SK-N-SH (cell line): ENCODE measurements at regions not wholly inside any gene's neighbourhood (a gene's known extent, or its start where the extent isn't known, plus 50 kb on each side); places are given as distances from the start of the nearest gene placed in this dataset.

Experiments used
- CTCF ChIA-PET: fragments of 300-600, 350-600 bp; formaldehyde crosslinking; extraction: SDS; loops from one replicate; lab custom pipeline; 2021; lab: Yijun Ruan, JAX
- POLR2A ChIA-PET: fragments of 350-600 bp; sonication (Branson Sonifier 250); formaldehyde crosslinking; extraction: SDS; loops from one replicate; lab custom pipeline; 2020; ENCODE audit warnings: antibody characterized with exemption, inconsistent platforms; lab: Yijun Ruan, JAX
- DNase-seq: peaks from one replicate; pipeline ENCODE4 v3.0.0; 2012
- H2AFZ ChIP-seq: fragments of 200-600 bp; sonication (generic); 2 replicates; pipeline ENCODE4 v1.8.1; 2016; ENCODE audit warnings: antibody characterized with exemption, mild to moderate bottlenecking, low read depth
- H3F3A ChIP-seq: fragments of 200-600 bp; sonication (generic); replicated peaks from 2 replicates; pipeline ENCODE3; 2016; ENCODE audit warnings: antibody characterized with exemption, mild to moderate bottlenecking; ENCODE audit not compliant: insufficient read depth
- H3K27ac ChIP-seq, 2 experiments: fragments of 200-500 bp in 1 of 2; fragments of 200-600 bp in 1 of 2; sonication (Bioruptor generic) in 1 of 2; sonication (generic), shearing (Covaris generic) in 1 of 2; 2 replicates each; pipeline versions ENCODE4 v1.5.1 to v1.6.1; 2014 to 2016; ENCODE audit warnings: low read depth in 2 of 2, inconsistent platforms in 1 of 2, low read length in 1 of 2, mild to moderate bottlenecking in 1 of 2, mixed read lengths in 1 of 2
- H3K27me3 ChIP-seq: fragments of 200-600 bp; sonication (generic), shearing (Covaris generic); 2 replicates; pipeline ENCODE4 v1.6.1; 2016; ENCODE audit warnings: mixed run types; ENCODE audit not compliant: insufficient read depth
- H3K36me3 ChIP-seq, 2 experiments: fragments of 200-500 bp in 1 of 2; fragments of 200-600 bp in 1 of 2; sonication (Bioruptor generic) in 1 of 2; sonication (generic) in 1 of 2; replicated peaks in 1 of 2; 2 replicates each; pipeline versions ENCODE3 to v1.5.1; 2014 to 2016; ENCODE audit warnings: low read length in 1 of 2, mild to moderate bottlenecking in 1 of 2; ENCODE audit not compliant: insufficient read depth in 2 of 2, control insufficient read depth in 1 of 2
- H3K4me1 ChIP-seq, 2 experiments: fragments of 200-500 bp in 1 of 2; fragments of 200-600 bp in 1 of 2; sonication (Bioruptor generic) in 1 of 2; sonication (generic), shearing (Covaris generic) in 1 of 2; 2 replicates each; pipeline versions ENCODE4 v1.5.1 to v1.6.1; 2014 to 2016; ENCODE audit warnings: low read depth in 1 of 2, low read length in 1 of 2, mixed run types in 1 of 2; ENCODE audit not compliant: insufficient read depth in 2 of 2, control insufficient read depth in 1 of 2
- H3K4me2 ChIP-seq: fragments of 200-600 bp; sonication (generic), shearing (Covaris generic); 2 replicates; pipeline ENCODE4 v1.6.1; 2017; ENCODE audit warnings: mixed run types
- H3K4me3 ChIP-seq, 2 experiments: fragments of 200-500 bp in 1 of 2; fragments of 200-600 bp in 1 of 2; sonication (Bioruptor generic) in 1 of 2; sonication (generic), shearing (Covaris generic) in 1 of 2; 2 replicates each; pipeline versions ENCODE4 v1.5.1 to v1.8.1; 2014 to 2016; ENCODE audit warnings: low read depth in 2 of 2, inconsistent platforms in 1 of 2, low read length in 1 of 2, mild to moderate bottlenecking in 1 of 2, mixed read lengths in 1 of 2, moderate library complexity in 1 of 2
- H3K79me2 ChIP-seq: fragments of 200-600 bp; sonication (generic); 2 replicates; pipeline ENCODE4 v1.8.1; 2017; ENCODE audit warnings: mild to moderate bottlenecking; ENCODE audit not compliant: insufficient read depth
- H3K9ac ChIP-seq: fragments of 200-600 bp; sonication (generic); 2 replicates; pipeline ENCODE4 v1.6.1; 2017; ENCODE audit warnings: mixed run types
- H3K9me2 ChIP-seq: fragments of 200-600 bp; sonication (generic); 2 replicates; pipeline ENCODE4 v1.6.1; 2017; ENCODE audit warnings: mixed run types
- H3K9me3 ChIP-seq: fragments of 200-600 bp; sonication (generic); 2 replicates; pipeline ENCODE4 v1.6.1; 2017; ENCODE audit warnings: mixed run types, mild to moderate bottlenecking, moderate library complexity
- H4K20me1 ChIP-seq: fragments of 200-600 bp; sonication (generic); 2 replicates; pipeline ENCODE4 v1.6.1; 2017; ENCODE audit warnings: mild to moderate bottlenecking, mixed run types; ENCODE audit not compliant: insufficient read depth
- ELF1 ChIP-seq: IDR thresholded peaks from 2 replicates; pipeline ENCODE4 v1.4.0; 2012
- EP300 ChIP-seq, 2 experiments: IDR thresholded peaks; 2 replicates each; pipeline versions ENCODE4 v1.4.0 to v1.6.1; 2012; ENCODE audit warnings: borderline replicate concordance in 1 of 2, low read depth in 1 of 2, low read length in 1 of 2
- FOXJ3 ChIP-seq: sonication (generic); formaldehyde crosslinking; IDR thresholded peaks from 2 replicates; pipeline ENCODE4 v1.5.1; 2020; ENCODE audit warnings: mild to moderate bottlenecking, missing genetic modification reagents
- FOXM1 ChIP-seq: IDR thresholded peaks from 2 replicates; pipeline ENCODE4 v1.4.0; 2012; ENCODE audit warnings: low read depth, mild to moderate bottlenecking
- JUND ChIP-seq: IDR thresholded peaks from 2 replicates; pipeline ENCODE4 v1.4.0; 2012
- MEF2A ChIP-seq: IDR thresholded peaks from 2 replicates; pipeline ENCODE4 v1.4.0; 2012; ENCODE audit warnings: low read depth, borderline replicate concordance
- MXI1 ChIP-seq: IDR thresholded peaks from 2 replicates; pipeline ENCODE4 v1.6.1; 2012; ENCODE audit warnings: mild to moderate bottlenecking, low read depth, low read length, improper control_type of control experiment
- NFIC ChIP-seq: IDR thresholded peaks from 2 replicates; pipeline ENCODE4 v1.4.0; 2012; ENCODE audit warnings: borderline replicate concordance
- POLR2AphosphoS5 ChIP-seq: IDR thresholded peaks from 2 replicates; pipeline ENCODE4 v1.6.1; 2012; ENCODE audit warnings: low read depth, low read length
- RAD21 ChIP-seq: IDR thresholded peaks from 2 replicates; pipeline ENCODE4 v1.6.1; 2012; ENCODE audit warnings: mild to moderate bottlenecking, low read length
- RCOR1 ChIP-seq: fragments of 150-350 bp; IDR thresholded peaks from 2 replicates; pipeline ENCODE4 v1.6.1; 2017; ENCODE audit warnings: antibody characterized with exemption, low read length
- RFX5 ChIP-seq: IDR thresholded peaks from 2 replicates; pipeline ENCODE4 v1.6.1; 2012; ENCODE audit warnings: mild to moderate bottlenecking, improper control_type of control experiment, low read length
- RXRA ChIP-seq: IDR thresholded peaks from 2 replicates; pipeline ENCODE4 v1.4.0; 2012; ENCODE audit warnings: low read depth, mild to moderate bottlenecking, borderline replicate concordance
- SMC3 ChIP-seq: IDR thresholded peaks from 2 replicates; pipeline ENCODE4 v1.6.1; 2012; ENCODE audit warnings: low read depth, low read length, improper control_type of control experiment
- TAF1 ChIP-seq: IDR thresholded peaks from 2 replicates; pipeline ENCODE4 v1.6.1; 2012; ENCODE audit warnings: low read depth, mild to moderate bottlenecking, low read length, moderate library complexity, borderline replicate concordance
- TCF12 ChIP-seq: IDR thresholded peaks from 2 replicates; pipeline ENCODE4 v1.4.0; 2012
- TEAD4 ChIP-seq: IDR thresholded peaks from 2 replicates; pipeline ENCODE4 v1.4.0; 2012; ENCODE audit warnings: mild to moderate bottlenecking, borderline replicate concordance; ENCODE audit not compliant: insufficient read depth
- YY1 ChIP-seq: IDR thresholded peaks from 2 replicates; pipeline ENCODE4 v1.4.0; 2012; ENCODE audit warnings: low read depth, mild to moderate bottlenecking
- WGBS: methylation state at CpG from one replicate; pipeline ENCODE4 v1.1.6; 2017; ENCODE audit warnings: low lambda C conversion rate; 5-methylcytosine and 5-hydroxymethylcytosine counted together
- TF ChIP-seq, protein P1 (sequence below): fragments of 200-600 bp; sonication (generic); IDR thresholded peaks from 2 replicates; pipeline ENCODE4 v1.6.1; 2017; ENCODE audit warnings: antibody characterized with exemption, mild to moderate bottlenecking, moderate library complexity
- TF ChIP-seq, protein P2 (sequence below): IDR thresholded peaks from 2 replicates; pipeline ENCODE4 v1.4.0; 2012; ENCODE audit warnings: low read depth, borderline replicate concordance
- TF ChIP-seq, protein P3 (sequence below): IDR thresholded peaks from 2 replicates; pipeline ENCODE4 v1.4.0; 2012; ENCODE audit warnings: low read depth, borderline replicate concordance
- TF ChIP-seq, protein P4 (sequence below): IDR thresholded peaks from 2 replicates; pipeline ENCODE4 v1.4.0; 2012; ENCODE audit warnings: low read depth

DNA sequence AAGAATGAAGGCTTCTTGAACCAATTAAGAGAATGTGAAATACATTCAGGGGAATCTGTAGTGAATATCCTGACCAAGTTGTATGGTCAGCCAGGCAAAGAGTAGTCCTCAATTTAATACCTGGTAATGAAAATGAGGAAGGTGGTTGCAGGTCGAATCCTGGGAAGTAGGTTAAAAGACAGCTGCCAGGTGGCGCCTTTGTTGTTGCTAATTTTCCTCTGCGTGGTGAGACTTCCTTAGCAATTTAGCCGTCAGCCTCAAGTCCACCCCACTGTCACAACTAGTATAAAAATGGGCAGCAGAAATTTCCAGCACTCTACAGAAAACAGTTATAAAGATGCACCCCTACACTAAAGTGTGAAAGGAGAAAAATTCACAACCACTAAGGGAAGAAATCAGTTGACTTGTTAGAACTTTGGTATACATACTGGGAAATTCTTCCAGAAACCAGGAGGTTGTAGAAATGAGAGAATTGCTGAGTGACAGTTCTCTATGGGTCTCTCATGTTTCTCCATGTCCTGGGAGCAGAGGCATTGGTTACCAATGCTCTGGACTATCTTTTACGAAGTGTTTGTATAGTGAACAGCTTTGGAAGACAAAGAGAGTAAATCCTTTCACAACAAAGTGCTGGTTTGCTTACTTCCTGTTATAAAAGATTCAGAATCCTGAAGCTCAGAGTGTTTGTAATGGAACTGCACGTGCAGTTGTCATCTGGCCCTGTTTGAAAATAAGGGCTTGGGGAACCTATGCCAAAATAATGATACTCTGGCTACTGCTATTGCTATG lies 235.9 kb downstream of the NHLRC3 start (continued):
- TF ChIP-seq, protein P1, sequence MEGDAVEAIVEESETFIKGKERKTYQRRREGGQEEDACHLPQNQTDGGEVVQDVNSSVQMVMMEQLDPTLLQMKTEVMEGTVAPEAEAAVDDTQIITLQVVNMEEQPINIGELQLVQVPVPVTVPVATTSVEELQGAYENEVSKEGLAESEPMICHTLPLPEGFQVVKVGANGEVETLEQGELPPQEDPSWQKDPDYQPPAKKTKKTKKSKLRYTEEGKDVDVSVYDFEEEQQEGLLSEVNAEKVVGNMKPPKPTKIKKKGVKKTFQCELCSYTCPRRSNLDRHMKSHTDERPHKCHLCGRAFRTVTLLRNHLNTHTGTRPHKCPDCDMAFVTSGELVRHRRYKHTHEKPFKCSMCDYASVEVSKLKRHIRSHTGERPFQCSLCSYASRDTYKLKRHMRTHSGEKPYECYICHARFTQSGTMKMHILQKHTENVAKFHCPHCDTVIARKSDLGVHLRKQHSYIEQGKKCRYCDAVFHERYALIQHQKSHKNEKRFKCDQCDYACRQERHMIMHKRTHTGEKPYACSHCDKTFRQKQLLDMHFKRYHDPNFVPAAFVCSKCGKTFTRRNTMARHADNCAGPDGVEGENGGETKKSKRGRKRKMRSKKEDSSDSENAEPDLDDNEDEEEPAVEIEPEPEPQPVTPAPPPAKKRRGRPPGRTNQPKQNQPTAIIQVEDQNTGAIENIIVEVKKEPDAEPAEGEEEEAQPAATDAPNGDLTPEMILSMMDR = 0 out of 2 replicates have a peak, but pooled peaks have one; percentile 16
- TF ChIP-seq, protein P2, sequence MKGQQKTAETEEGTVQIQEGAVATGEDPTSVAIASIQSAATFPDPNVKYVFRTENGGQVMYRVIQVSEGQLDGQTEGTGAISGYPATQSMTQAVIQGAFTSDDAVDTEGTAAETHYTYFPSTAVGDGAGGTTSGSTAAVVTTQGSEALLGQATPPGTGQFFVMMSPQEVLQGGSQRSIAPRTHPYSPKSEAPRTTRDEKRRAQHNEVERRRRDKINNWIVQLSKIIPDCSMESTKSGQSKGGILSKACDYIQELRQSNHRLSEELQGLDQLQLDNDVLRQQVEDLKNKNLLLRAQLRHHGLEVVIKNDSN = no peak
- TF ChIP-seq RFX5 (no peak), MXI1 (no peak), FOXM1 (no peak), SMC3 (peak; percentile 33), TCF12 (no peak), JUND (no peak), RCOR1 (no peak)

DNA sequence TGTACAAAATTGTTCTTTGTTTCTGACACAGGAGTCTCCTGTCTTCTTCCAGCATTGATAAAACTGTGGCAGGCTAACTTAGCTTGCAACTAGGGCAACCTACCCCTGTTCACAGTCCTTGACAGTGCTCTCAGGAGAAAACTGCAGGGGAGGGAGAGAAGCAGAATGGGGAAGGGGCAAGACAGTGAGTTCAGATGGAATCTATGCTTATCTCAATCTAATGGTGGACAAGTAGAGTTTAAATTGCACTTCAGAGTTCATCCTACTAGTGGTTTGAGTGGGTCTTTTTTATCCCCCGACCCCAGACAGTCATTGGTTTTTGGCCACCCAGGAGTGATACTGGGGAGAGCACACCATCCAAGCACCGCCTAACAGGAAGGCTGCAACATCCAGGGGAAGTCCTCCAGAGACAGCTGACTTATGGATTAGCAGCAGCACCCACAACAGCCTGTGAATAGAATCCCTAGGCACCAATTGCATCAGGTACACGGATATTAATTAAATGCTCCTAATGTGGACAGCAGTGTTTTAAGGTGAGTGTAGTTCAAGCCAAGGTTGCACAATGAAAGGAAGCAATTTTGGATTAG lies 236.6 kb downstream of the NHLRC3 start:
- Histone ChIP-seq H3K9me2 (no peaks in the 10 kb centered on the region), H3K79me2 (no peaks in the 10 kb centered on the region), H3K4me3 (no peak overlapping the region), H3K4me1 (no peaks in the 10 kb centered on the region), H2AFZ (no peak overlapping the region), H3K9ac (no peak overlapping the region), H3K27ac (no peak overlapping the region), H3K27me3 (no peaks in the 10 kb centered on the region)
- DNase-seq = no peak
- CTCF ChIA-PET = interaction anchor here (1.0 to 3.8 kb wide), 3 partner anchors 11 to 337 kb away, joined by 3 to 20 read pairs (median 4); no protein-coding TSS in a partner anchor
- POLR2A ChIA-PET = no interaction called here
- TF ChIP-seq NFIC (no peak), JUND (no peak), SMC3 (no peak), RXRA (no peak), TEAD4 (no peak), MEF2A (no peak), TAF1 (no peak), POLR2AphosphoS5 (no peak), ELF1 (no peak), TCF12 (no peak), RAD21 (no peak), RCOR1 (no peak), EP300 (IDR thresholded peaks at IDR 0.05; ENCODE audit: borderline replicate concordance in 1 of 2, low read depth in 1 of 2, low read length in 1 of 2) (no peak), YY1 (no peak), FOXM1 (no peak), FOXJ3 (CRISPR knock-in tag) (no peak), RFX5 (no peak)
- TF ChIP-seq, protein P3, sequence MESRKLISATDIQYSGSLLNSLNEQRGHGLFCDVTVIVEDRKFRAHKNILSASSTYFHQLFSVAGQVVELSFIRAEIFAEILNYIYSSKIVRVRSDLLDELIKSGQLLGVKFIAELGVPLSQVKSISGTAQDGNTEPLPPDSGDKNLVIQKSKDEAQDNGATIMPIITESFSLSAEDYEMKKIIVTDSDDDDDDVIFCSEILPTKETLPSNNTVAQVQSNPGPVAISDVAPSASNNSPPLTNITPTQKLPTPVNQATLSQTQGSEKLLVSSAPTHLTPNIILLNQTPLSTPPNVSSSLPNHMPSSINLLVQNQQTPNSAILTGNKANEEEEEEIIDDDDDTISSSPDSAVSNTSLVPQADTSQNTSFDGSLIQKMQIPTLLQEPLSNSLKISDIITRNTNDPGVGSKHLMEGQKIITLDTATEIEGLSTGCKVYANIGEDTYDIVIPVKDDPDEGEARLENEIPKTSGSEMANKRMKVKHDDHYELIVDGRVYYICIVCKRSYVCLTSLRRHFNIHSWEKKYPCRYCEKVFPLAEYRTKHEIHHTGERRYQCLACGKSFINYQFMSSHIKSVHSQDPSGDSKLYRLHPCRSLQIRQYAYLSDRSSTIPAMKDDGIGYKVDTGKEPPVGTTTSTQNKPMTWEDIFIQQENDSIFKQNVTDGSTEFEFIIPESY = no peak
- TF ChIP-seq, protein P4, sequence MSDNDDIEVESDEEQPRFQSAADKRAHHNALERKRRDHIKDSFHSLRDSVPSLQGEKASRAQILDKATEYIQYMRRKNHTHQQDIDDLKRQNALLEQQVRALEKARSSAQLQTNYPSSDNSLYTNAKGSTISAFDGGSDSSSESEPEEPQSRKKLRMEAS = no peak
- TF ChIP-seq, all 33 proteins: peak for 0
- Histone ChIP-seq H4K20me1 (no peaks in the 10 kb centered on the region), H3F3A (no peaks in the 10 kb centered on the region), H3K4me2 (no peak overlapping the region), H3K36me3 (no peaks in the 10 kb centered on the region), H3K9me3 (no peaks in the 10 kb centered on the region)
- WGBS = 39% methylated on average over 3 of the region's 3 CpGs
